HEK293T (cell line): ENCODE measurements at regions not wholly inside any gene's neighbourhood (a gene's known extent, or its start where the extent isn't known, plus 50 kb on each side); places are given as distances from the start of the nearest gene placed in this dataset.

Experiments
- BHLHE40 ChIP-seq: fragments of 450-650 bp; IDR thresholded peaks from 2 replicates; pipeline ENCODE4 v1.6.1; 2016; ENCODE audit warnings: mild to moderate bottlenecking, moderate library complexity, borderline replicate concordance
- ELF4 ChIP-seq: fragments of 450-650 bp; IDR thresholded peaks from 2 replicates; pipeline ENCODE4 v1.6.1; 2017; ENCODE audit warnings: antibody characterized with exemption
- FOXA1 ChIP-seq: fragments of 450-650 bp; IDR thresholded peaks from 2 replicates; pipeline ENCODE4 v1.6.1; 2016; ENCODE audit warnings: mild to moderate bottlenecking
- FOXM1 ChIP-seq: fragments of 450-650 bp; IDR thresholded peaks from 2 replicates; pipeline ENCODE4 v1.6.1; 2017; ENCODE audit warnings: mild to moderate bottlenecking, borderline replicate concordance
- HDGF ChIP-seq: fragments of 450-650 bp; IDR thresholded peaks from 2 replicates; pipeline ENCODE4 v1.6.1; 2017; ENCODE audit warnings: antibody characterized with exemption, borderline replicate concordance
- LEF1 ChIP-seq: fragments of 450-650 bp; IDR thresholded peaks from 2 replicates; pipeline ENCODE4 v1.6.1; 2017; ENCODE audit warnings: mild to moderate bottlenecking, borderline replicate concordance
- NFRKB ChIP-seq: fragments of 450-650 bp; IDR thresholded peaks from 2 replicates; pipeline ENCODE4 v1.6.1; 2016; ENCODE audit warnings: mild to moderate bottlenecking, moderate library complexity
- PKNOX1 ChIP-seq: fragments of 450-650 bp; IDR thresholded peaks from 2 replicates; pipeline ENCODE4 v1.6.1; 2016
- SP1 ChIP-seq: fragments of 450-650 bp; IDR thresholded peaks from 2 replicates; pipeline ENCODE4 v1.6.1; 2017
- SUZ12 ChIP-seq: fragments of 450-650 bp; IDR thresholded peaks from 2 replicates; pipeline ENCODE4 v1.6.1; 2016; ENCODE audit warnings: mild to moderate bottlenecking

DNA sequence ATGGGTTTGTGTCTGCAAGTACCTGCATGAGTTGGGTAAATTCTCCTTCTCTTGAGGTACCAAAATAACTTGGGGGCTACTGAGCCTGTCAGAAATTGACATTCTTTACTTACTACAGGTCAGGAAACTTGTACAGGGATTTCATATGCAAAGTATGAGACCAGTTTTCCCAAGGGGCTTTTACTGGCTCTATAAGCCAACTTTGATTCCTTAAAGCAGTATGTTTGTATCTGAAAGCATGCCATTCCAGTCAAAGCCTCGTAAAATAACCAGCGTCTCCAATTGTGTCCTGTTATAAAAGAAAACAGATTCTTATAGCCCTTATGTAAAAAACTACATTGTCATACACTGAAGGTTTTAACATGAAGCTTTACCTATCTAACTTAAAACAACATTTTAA is 90.2 kb downstream of the ZNF467 start:
- no peak for TF ChIP-seq SUZ12
- no peak for TF ChIP-seq SP1
- no peak for TF ChIP-seq FOXA1
- no peak for TF ChIP-seq PKNOX1
- TF ChIP-seq ELF4: no peak
- no peak for TF ChIP-seq BHLHE40
- no peak for TF ChIP-seq HDGF
- TF ChIP-seq FOXM1: no peak
- TF ChIP-seq LEF1: no peak
- TF ChIP-seq NFRKB: no peak
